PC-9 (cell line): ENCODE measurements at regions not wholly inside any gene's neighbourhood (a gene's known extent, or its start where the extent isn't known, plus 50 kb on each side); places are given as distances from the start of the nearest gene placed in this dataset.

ENCODE experiments used
- CTCF ChIP-seq: fragments of 200-600 bp; sonication (generic); conservative IDR thresholded peaks from 2 replicates; pipeline ENCODE4 v1.6.1; 2017; ENCODE audit warnings: mixed run types, antibody characterized with exemption, mild to moderate bottlenecking, moderate library complexity
- EZH2 ChIP-seq: fragments of 200-600 bp; sonication (generic); IDR thresholded peaks from 2 replicates; pipeline ENCODE4 v1.8.0; 2017; ENCODE audit warnings: antibody characterized with exemption, low read depth

- TF ChIP-seq EZH2 (no peak), CTCF (no peak)
These were observed 83.0 kb upstream of the ZC3H12A start for GRCh38 chr1:37391211-37392011.
